Liver (tissue), 3 donors: ENCODE measurements at regions not wholly inside any gene's neighbourhood (a gene's known extent, or its start where the extent isn't known, plus 50 kb on each side); places are given as distances from the start of the nearest gene placed in this dataset.

Source experiments
- SP1 ChIP-seq: IDR thresholded peaks from 2 replicates; pipeline ENCODE4 v1.6.1; 2018; ENCODE audit warnings: antibody characterized with exemption, mild to moderate bottlenecking
- TAF1 ChIP-seq: conservative IDR thresholded peaks from 2 replicates; pipeline ENCODE4 v1.6.1; 2016; ENCODE audit warnings: antibody characterized with exemption, mild to moderate bottlenecking
- TF ChIP-seq, protein P1 (sequence below): fragments of 150-350 bp; IDR thresholded peaks from 2 replicates; pipeline ENCODE4 v1.5.1; 2017; ENCODE audit warnings: improper control_type of control experiment, low read depth, low read length; ENCODE audit not compliant: missing input control
- donor health status: healthy.
- donor health status: healthy.

DNA sequence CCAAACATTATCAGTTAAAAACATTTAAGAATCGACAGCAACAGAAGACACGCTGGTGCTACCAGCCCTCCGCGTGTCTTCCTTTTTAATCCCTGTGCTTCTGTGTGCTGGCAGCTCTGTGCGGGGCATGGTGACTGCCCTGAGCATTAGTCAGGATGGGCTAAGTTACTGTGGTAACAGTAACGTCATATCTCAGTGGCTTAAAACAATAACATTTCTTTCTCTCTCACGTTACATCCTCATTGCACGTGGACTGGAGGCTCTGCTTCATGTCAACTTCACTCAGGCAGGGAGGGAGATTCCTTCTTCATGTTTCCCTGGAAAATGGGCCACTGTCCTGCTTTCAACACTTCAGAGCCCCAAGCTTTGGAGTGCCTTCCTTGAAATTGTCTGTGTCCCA lies 378.5 kb downstream of the CCSER2 start:
- TF ChIP-seq, protein P1, sequence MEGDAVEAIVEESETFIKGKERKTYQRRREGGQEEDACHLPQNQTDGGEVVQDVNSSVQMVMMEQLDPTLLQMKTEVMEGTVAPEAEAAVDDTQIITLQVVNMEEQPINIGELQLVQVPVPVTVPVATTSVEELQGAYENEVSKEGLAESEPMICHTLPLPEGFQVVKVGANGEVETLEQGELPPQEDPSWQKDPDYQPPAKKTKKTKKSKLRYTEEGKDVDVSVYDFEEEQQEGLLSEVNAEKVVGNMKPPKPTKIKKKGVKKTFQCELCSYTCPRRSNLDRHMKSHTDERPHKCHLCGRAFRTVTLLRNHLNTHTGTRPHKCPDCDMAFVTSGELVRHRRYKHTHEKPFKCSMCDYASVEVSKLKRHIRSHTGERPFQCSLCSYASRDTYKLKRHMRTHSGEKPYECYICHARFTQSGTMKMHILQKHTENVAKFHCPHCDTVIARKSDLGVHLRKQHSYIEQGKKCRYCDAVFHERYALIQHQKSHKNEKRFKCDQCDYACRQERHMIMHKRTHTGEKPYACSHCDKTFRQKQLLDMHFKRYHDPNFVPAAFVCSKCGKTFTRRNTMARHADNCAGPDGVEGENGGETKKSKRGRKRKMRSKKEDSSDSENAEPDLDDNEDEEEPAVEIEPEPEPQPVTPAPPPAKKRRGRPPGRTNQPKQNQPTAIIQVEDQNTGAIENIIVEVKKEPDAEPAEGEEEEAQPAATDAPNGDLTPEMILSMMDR, result no peak
- TF ChIP-seq SP1 (no peak), TAF1 (no peak)
